CD14-positive monocyte (primary cell): ENCODE measurements at regions not wholly inside any gene's neighbourhood (a gene's known extent, or its start where the extent isn't known, plus 50 kb on each side); places are given as distances from the start of the nearest gene placed in this dataset.

Experiments
- DNase-seq, 3 donors: peaks; one replicate each; pipeline ENCODE4 v3.0.0-alpha.2; 2011 to 2022
- H2AFZ ChIP-seq: 2 replicates; pipeline ENCODE4 v1.6.0; 2012; ENCODE audit warnings: mild to moderate bottlenecking, low read depth, low read length, inconsistent platforms; ENCODE audit not compliant: insufficient read depth, poor library complexity, severe bottlenecking
- H3K27ac ChIP-seq, 2 donors: 1 replicate in 1 of 2; 2 replicates in 1 of 2; pipeline ENCODE4 v1.5.1; 2012 to 2013; ENCODE audit warnings: low read length in 2 of 2, control low read depth in 1 of 2, inconsistent platforms in 1 of 2, low read depth in 1 of 2, mild to moderate bottlenecking in 1 of 2
- H3K27me3 ChIP-seq, 2 donors: one replicate each; pipeline versions ENCODE4 v1.6.0 to v1.6.1; 2011 to 2013; ENCODE audit warnings: low read length in 2 of 2; ENCODE audit not compliant: control insufficient read depth in 2 of 2, insufficient read depth in 2 of 2
- H3K36me3 ChIP-seq, 2 donors: replicated peaks in 1 of 2; 1 replicate in 1 of 2; 2 replicates in 1 of 2; pipeline versions ENCODE4 v1.5.1 to v1.6.1; 2012 to 2013; ENCODE audit warnings: low read length in 2 of 2, control low read depth in 1 of 2, inconsistent platforms in 1 of 2, mild to moderate bottlenecking in 1 of 2; ENCODE audit not compliant: insufficient read depth in 2 of 2, control insufficient read depth in 1 of 2
- H3K4me1 ChIP-seq, 2 donors: 1 replicate in 1 of 2; 2 replicates in 1 of 2; pipeline versions ENCODE4 v1.5.1 to v1.6.1; 2012 to 2013; ENCODE audit warnings: low read length in 2 of 2, control low read depth in 1 of 2, inconsistent platforms in 1 of 2, mild to moderate bottlenecking in 1 of 2, moderate library complexity in 1 of 2; ENCODE audit not compliant: insufficient read depth in 2 of 2, control insufficient read depth in 1 of 2
- H3K4me2 ChIP-seq: replicated peaks from 2 replicates; pipeline ENCODE3; 2012; ENCODE audit warnings: low read length, moderate library complexity, mild to moderate bottlenecking; ENCODE audit not compliant: poor library complexity, severe bottlenecking; ENCODE audit errors: extremely low read depth
- H3K4me3 ChIP-seq, 3 experiments: fragments of 200-600 bp in 1 of 3; sonication (generic) in 1 of 3; replicated peaks in 1 of 3; 1 replicate in 2 of 3; 2 replicates in 1 of 3; pipeline ENCODE4 v1.5.1; 2011 to 2013; ENCODE audit warnings: low read length in 3 of 3, mild to moderate bottlenecking in 3 of 3, control low read depth in 2 of 3, low read depth in 2 of 3, inconsistent platforms in 1 of 3, moderate library complexity in 1 of 3
- H3K79me2 ChIP-seq: 2 replicates; pipeline ENCODE4 v1.6.0; 2012; ENCODE audit warnings: mild to moderate bottlenecking, control low read depth, inconsistent platforms, low read length, moderate library complexity; ENCODE audit not compliant: insufficient read depth
- H3K9ac ChIP-seq: 2 replicates; pipeline ENCODE4 v1.6.0; 2017; ENCODE audit warnings: low read length, mild to moderate bottlenecking; ENCODE audit not compliant: insufficient read depth, poor library complexity, severe bottlenecking
- H3K9me3 ChIP-seq, 2 donors: replicated peaks in 1 of 2; 1 replicate in 1 of 2; 2 replicates in 1 of 2; pipeline versions ENCODE4 v1.5.1 to v1.6.1; 2012 to 2013; ENCODE audit warnings: low read length in 2 of 2, control low read depth in 1 of 2; ENCODE audit not compliant: control insufficient read depth in 1 of 2, insufficient read depth in 1 of 2
- H4K20me1 ChIP-seq: 2 replicates; pipeline ENCODE4 v1.6.0; 2012; ENCODE audit warnings: mild to moderate bottlenecking, low read length, control low read depth, moderate library complexity; ENCODE audit not compliant: insufficient read depth
- H3K27ac Mint-ChIP-seq, 7 donors: one replicate each; pipeline ENCODE4 v1.8.0; 2020; ENCODE audit warnings: mild to moderate bottlenecking in 7 of 7, mixed read lengths in 7 of 7, moderate library complexity in 6 of 7, inconsistent platforms in 2 of 7
- H3K27me3 Mint-ChIP-seq, 3 donors: one replicate each; pipeline ENCODE4 v1.8.0; 2021 to 2022; ENCODE audit warnings: low read depth in 3 of 3, mild to moderate bottlenecking in 3 of 3, mixed read lengths in 3 of 3, moderate library complexity in 3 of 3, inconsistent platforms in 1 of 3
- H3K36me3 Mint-ChIP-seq, 2 donors: one replicate each; pipeline ENCODE4 v1.8.0; 2020; ENCODE audit warnings: mixed read lengths in 2 of 2, inconsistent platforms in 1 of 2, mild to moderate bottlenecking in 1 of 2
- H3K4me1 Mint-ChIP-seq: one replicate; pipeline ENCODE4 v1.8.0; 2020; ENCODE audit warnings: mild to moderate bottlenecking, mixed read lengths
- H3K4me3 Mint-ChIP-seq, 2 donors: one replicate each; pipeline ENCODE4 v1.8.0; 2020; ENCODE audit warnings: mild to moderate bottlenecking in 2 of 2, mixed read lengths in 2 of 2, moderate library complexity in 1 of 2
- H3K9me3 Mint-ChIP-seq, 7 donors: one replicate each; pipeline ENCODE4 v1.8.0; 2020 to 2022; ENCODE audit warnings: mixed read lengths in 7 of 7, mild to moderate bottlenecking in 6 of 7, moderate library complexity in 6 of 7, inconsistent platforms in 2 of 7
- WGBS: methylation state at CpG from one replicate; pipeline ENCODE4 v1.1.5; 2013; ENCODE audit warnings: missing lambda C conversion rate; ENCODE audit not compliant: insufficient coverage; 5-methylcytosine and 5-hydroxymethylcytosine counted together
- intact Hi-C, 2 donors: fragments of 100-400 bp; cut with micrococcal nuclease; formaldehyde crosslinking; loops; one replicate each; pipeline versions ENCODE4 v1.15.0 to v1.15.1; 2023
- TF ChIP-seq, protein P1 (sequence below): fragments of 200-600 bp; IDR thresholded peaks from one replicate; pipeline ENCODE4 v1.8.0; 2022; ENCODE audit warnings: antibody characterized with exemption, mild to moderate bottlenecking

DNA sequence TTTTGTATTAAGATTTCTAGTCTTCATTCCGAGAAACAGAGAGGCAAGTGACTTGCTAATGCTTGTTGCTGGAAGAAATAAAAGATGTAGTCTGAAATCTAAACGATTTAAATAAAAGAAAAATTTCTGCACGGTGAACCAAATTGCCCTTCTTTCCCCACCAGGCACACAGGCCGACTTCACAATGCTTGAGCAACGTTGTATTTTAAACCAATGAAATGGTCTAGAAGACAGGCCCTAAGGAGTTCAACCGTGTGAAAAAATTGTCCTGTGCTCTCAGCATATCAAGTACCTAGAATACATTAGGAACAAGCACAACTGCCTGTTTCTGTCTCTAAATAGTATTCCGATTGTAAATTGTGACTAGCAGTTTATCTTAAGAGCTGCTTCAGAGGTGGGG lies 308.8 kb upstream of the SOX4 start:
- H3K9me3 ChIP-seq: peaks cover 0 to 3% of the 10 kb centered on the region in 2 donors
- no peak overlapping the region for H3K27ac Mint-ChIP-seq
- no peaks in the 10 kb centered on the region for H3K36me3 Mint-ChIP-seq
- no peaks in the 10 kb centered on the region for H3K36me3 ChIP-seq
- no peaks in the 10 kb centered on the region for H4K20me1 ChIP-seq
- H3K27me3 ChIP-seq: no peaks in the 10 kb centered on the region
- H3K4me1 ChIP-seq: no peaks in the 10 kb centered on the region
- TF ChIP-seq, protein P1, sequence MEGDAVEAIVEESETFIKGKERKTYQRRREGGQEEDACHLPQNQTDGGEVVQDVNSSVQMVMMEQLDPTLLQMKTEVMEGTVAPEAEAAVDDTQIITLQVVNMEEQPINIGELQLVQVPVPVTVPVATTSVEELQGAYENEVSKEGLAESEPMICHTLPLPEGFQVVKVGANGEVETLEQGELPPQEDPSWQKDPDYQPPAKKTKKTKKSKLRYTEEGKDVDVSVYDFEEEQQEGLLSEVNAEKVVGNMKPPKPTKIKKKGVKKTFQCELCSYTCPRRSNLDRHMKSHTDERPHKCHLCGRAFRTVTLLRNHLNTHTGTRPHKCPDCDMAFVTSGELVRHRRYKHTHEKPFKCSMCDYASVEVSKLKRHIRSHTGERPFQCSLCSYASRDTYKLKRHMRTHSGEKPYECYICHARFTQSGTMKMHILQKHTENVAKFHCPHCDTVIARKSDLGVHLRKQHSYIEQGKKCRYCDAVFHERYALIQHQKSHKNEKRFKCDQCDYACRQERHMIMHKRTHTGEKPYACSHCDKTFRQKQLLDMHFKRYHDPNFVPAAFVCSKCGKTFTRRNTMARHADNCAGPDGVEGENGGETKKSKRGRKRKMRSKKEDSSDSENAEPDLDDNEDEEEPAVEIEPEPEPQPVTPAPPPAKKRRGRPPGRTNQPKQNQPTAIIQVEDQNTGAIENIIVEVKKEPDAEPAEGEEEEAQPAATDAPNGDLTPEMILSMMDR: no peak
- H3K4me1 Mint-ChIP-seq: no peaks in the 10 kb centered on the region
- H3K9ac ChIP-seq: no peak overlapping the region
- intact Hi-C loops: no loop called here
- no peak overlapping the region for H3K4me2 ChIP-seq
- DNase-seq: no peak
- H3K4me3 ChIP-seq: no peak overlapping the region
- no peaks in the 10 kb centered on the region for H3K79me2 ChIP-seq
- H3K27ac ChIP-seq: no peak overlapping the region
- peaks cover 0 to 10% (median 4%) of the 10 kb centered on the region in 7 donors for H3K9me3 Mint-ChIP-seq
- 80% methylated on average over 1 of the region's 7 CpGs for WGBS
- H3K27me3 Mint-ChIP-seq: no peaks in the 10 kb centered on the region
- no peak overlapping the region for H3K4me3 Mint-ChIP-seq
- H2AFZ ChIP-seq: no peak overlapping the region

- peaks cover 0 to 2% (median 0%) of the 10 kb centered on the region in 3 donors for H3K27me3 Mint-ChIP-seq
Observed at GRCh38 chr6:21294144-21294543, 299.4 kb upstream of the SOX4 start.

More at GRCh38 chr6:21294144-21294543, 299.4 kb upstream of the SOX4 start:
- H3K4me1 ChIP-seq: no peaks in the 10 kb centered on the region
- H4K20me1 ChIP-seq: no peaks in the 10 kb centered on the region
- WGBS: 100% methylated on average over 4 of the region's 8 CpGs
- peaks cover 0 to 14% (median 6%) of the 10 kb centered on the region in 7 donors for H3K9me3 Mint-ChIP-seq
- intact Hi-C loops: no loop called here
- H3K4me3 ChIP-seq: no peak overlapping the region
- no peaks in the 10 kb centered on the region for H3K79me2 ChIP-seq
- no peak overlapping the region for H3K4me2 ChIP-seq
- no peaks in the 10 kb centered on the region for H3K36me3 Mint-ChIP-seq
- DNase-seq: no peak
- H3K9me3 ChIP-seq: peaks cover 0 to 3% of the 10 kb centered on the region in 2 donors
- H3K27me3 ChIP-seq: no peaks in the 10 kb centered on the region
- no peaks in the 10 kb centered on the region for H3K36me3 ChIP-seq
- no peak overlapping the region for H3K27ac Mint-ChIP-seq
- TF ChIP-seq, protein P1: no peak
- no peaks in the 10 kb centered on the region for H3K4me1 Mint-ChIP-seq
- H3K27ac ChIP-seq: no peak overlapping the region
- no peak overlapping the region for H3K4me3 Mint-ChIP-seq
- no peak overlapping the region for H3K9ac ChIP-seq
- no peak overlapping the region for H2AFZ ChIP-seq
